ENCODE measurements at regions not wholly inside any gene's neighbourhood (a gene's known extent, or its start where the extent isn't known, plus 50 kb on each side); places are given as distances from the start of the nearest gene placed in this dataset.

GRCh38 chr13:81907787-81908372, 1567.0 kb upstream of the SPRY2 start:
- no peak overlapping the region for H3K4me2 ChIP-seq
- 83% methylated on average over 1 of the region's 1 CpG for whole genome bisulfite sequencing (ENCODE audit: low lambda C conversion rate, missing lambda C conversion rate)
- TF ChIP-seq CTCF (IDR thresholded peaks at IDR 0.05; ENCODE audit: poor library complexity) (no peak), EZH2 (IDR thresholded peaks at IDR 0.05; ENCODE audit: borderline replicate concordance) (no peak), EZH2phosphoT487 (IDR thresholded peaks at IDR 0.05; ENCODE audit: low read depth, severe bottlenecking, unreplicated experiment) (no peak)
- no peaks in the 10 kb centered on the region for H3K79me2 ChIP-seq
- no peaks in the 10 kb centered on the region for H3K9me3 ChIP-seq (ENCODE audit: low read depth)
- H3K36me3 ChIP-seq (replicated peaks; ENCODE audit: insufficient read depth, low read depth), result no peaks in the 10 kb centered on the region
- H3K27ac ChIP-seq, result no peak overlapping the region
- H3K9me2 ChIP-seq (replicated peaks; ENCODE audit: insufficient read depth), result no peaks in the 10 kb centered on the region
- no peaks in the 10 kb centered on the region for H3K4me1 ChIP-seq (ENCODE audit: insufficient read depth)
- H4K20me1 ChIP-seq (ENCODE audit: insufficient read depth, poor library complexity, severe bottlenecking), result no peaks in the 10 kb centered on the region
- DNase-seq (ENCODE audit: low spot score), result no peak
- no peaks in the 10 kb centered on the region for H3K27me3 ChIP-seq
- no peak overlapping the region for H3K4me3 ChIP-seq
- H2AFZ ChIP-seq, result no peak overlapping the region

- H4K20me1 ChIP-seq (ENCODE audit: insufficient read depth, poor library complexity, severe bottlenecking), result no peaks in the 10 kb centered on the region
- no peak overlapping the region for H3K4me2 ChIP-seq
- no peaks in the 10 kb centered on the region for H3K4me1 ChIP-seq (ENCODE audit: insufficient read depth)
- H3K27me3 ChIP-seq, result no peaks in the 10 kb centered on the region
- no peaks in the 10 kb centered on the region for H3K79me2 ChIP-seq
- H2AFZ ChIP-seq, result no peak overlapping the region
- H3K9me3 ChIP-seq (ENCODE audit: low read depth), result no peaks in the 10 kb centered on the region
- H3K27ac ChIP-seq, result no peak overlapping the region
- 89% methylated on average over 2 of the region's 2 CpGs for WGBS (ENCODE audit: low lambda C conversion rate, missing lambda C conversion rate)
- no peak overlapping the region for H3K4me3 ChIP-seq
- H3K9me2 ChIP-seq (replicated peaks; ENCODE audit: insufficient read depth), result no peaks in the 10 kb centered on the region
- no peak for DNase-seq (ENCODE audit: low spot score)
- TF ChIP-seq EZH2 (IDR thresholded peaks at IDR 0.05; ENCODE audit: borderline replicate concordance) (no peak), EZH2phosphoT487 (IDR thresholded peaks at IDR 0.05; ENCODE audit: low read depth, severe bottlenecking, unreplicated experiment) (no peak), CTCF (IDR thresholded peaks at IDR 0.05; ENCODE audit: poor library complexity) (no peak)
- no peaks in the 10 kb centered on the region for H3K36me3 ChIP-seq (replicated peaks; ENCODE audit: insufficient read depth, low read depth)
Measured at GRCh38 chr13:81888855-81889254, 1547.9 kb upstream of the SPRY2 start.

- peak; percentile 4 for DNase-seq (ENCODE audit: low spot score)
- TF ChIP-seq EZH2 (IDR thresholded peaks at IDR 0.05; ENCODE audit: borderline replicate concordance) (no peak), CTCF (IDR thresholded peaks at IDR 0.05; ENCODE audit: poor library complexity) (no peak), EZH2phosphoT487 (IDR thresholded peaks at IDR 0.05; ENCODE audit: low read depth, severe bottlenecking, unreplicated experiment) (no peak)
- 38% methylated on average over 10 of the region's 10 CpGs for WGBS (ENCODE audit: low lambda C conversion rate, missing lambda C conversion rate)
- Histone ChIP-seq H3K27ac (no peak overlapping the region), H3K4me3 (no peak overlapping the region), H3K4me2 (no peak overlapping the region), H3K9me3 (ENCODE audit: low read depth) (no peaks in the 10 kb centered on the region), H4K20me1 (ENCODE audit: insufficient read depth, poor library complexity, severe bottlenecking) (no peaks in the 10 kb centered on the region), H3K79me2 (no peaks in the 10 kb centered on the region), H3K27me3 (no peaks in the 10 kb centered on the region), H3K9me2 (replicated peaks; ENCODE audit: insufficient read depth) (no peaks in the 10 kb centered on the region), H3K36me3 (replicated peaks; ENCODE audit: insufficient read depth, low read depth) (no peaks in the 10 kb centered on the region), H2AFZ (no peak overlapping the region), H3K4me1 (ENCODE audit: insufficient read depth) (no peaks in the 10 kb centered on the region)
Measured at GRCh38 chr13:81874681-81875661, 1534.0 kb upstream of the SPRY2 start.

All from hepatocyte (in vitro differentiated cells).